HG03066 (cell line): ENCODE measurements at regions not wholly inside any gene's neighbourhood (a gene's known extent, or its start where the extent isn't known, plus 50 kb on each side); places are given as distances from the start of the nearest gene placed in this dataset.
"Not testable (repeated sequence)": the region's sequence is repeated elsewhere in the genome, so short reads cannot be mapped to it uniquely, and the experiment has no call there.

Experiments used
- ATAC-seq: cut with Tn5 transposase; IDR thresholded peaks from one replicate; pipeline ENCODE4 v1.9.1; 2021; ENCODE audit warnings: low read depth; ENCODE audit not compliant: unreplicated experiment

GRCh38 chr1:181191494-181192040, 103.1 kb downstream of the IER5 start:
- ATAC-seq: no peak

- ATAC-seq: no peak
These were observed 103.8 kb downstream of the IER5 start for GRCh38 chr1:181192316-181192715.

GRCh38 chr1:181202986-181203555, 114.6 kb downstream of the IER5 start:
- no peak for ATAC-seq

- no peak for ATAC-seq
These were observed 116.0 kb downstream of the IER5 start for GRCh38 chr1:181204530-181204929.

DNA sequence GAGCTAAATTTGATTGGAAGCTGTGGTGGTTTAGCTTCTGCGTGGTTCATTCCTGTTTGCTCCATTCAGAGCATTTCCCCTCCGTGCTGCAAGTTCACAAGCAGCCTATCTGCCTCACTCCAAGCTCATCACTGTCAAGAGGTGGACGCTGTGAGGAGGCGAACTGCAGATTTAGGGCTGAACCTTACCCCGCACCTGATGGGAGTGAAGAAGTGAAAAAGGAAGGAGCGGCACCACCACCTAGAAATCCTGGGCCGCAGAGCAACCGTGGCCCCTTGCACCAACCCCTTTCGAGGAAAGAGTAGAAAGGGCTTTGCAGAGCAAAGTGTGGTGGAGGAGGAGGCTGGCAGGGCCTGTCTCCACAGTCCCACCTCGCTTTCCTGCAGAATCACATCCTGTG, 117.4 kb downstream of the IER5 start:
- no peak for ATAC-seq

GRCh38 chr1:181206513-181206912, 118.0 kb downstream of the IER5 start:
- ATAC-seq: no peak

GRCh38 chr1:181206979-181207790, 118.7 kb downstream of the IER5 start:
- no peak for ATAC-seq

DNA sequence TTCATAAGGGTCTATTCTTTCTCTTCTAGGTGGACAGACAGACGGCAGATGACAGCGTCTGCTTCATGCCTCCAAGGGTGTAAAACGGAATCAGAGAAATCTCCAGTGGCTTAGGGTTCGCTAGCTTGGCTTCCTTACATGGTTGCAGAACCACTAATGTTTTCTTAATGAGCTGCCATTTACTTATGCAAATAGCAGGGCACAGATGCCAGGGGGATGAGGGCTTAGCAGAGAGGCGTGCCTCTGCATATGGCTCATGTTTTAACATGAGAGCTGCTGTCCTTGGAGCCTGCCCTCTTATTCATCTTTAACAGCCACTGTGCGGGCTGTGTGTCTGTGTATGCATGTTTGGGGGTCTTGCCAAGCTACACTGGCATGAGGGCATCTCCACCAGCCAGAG, 119.6 kb downstream of the IER5 start:
- ATAC-seq: no peak

DNA sequence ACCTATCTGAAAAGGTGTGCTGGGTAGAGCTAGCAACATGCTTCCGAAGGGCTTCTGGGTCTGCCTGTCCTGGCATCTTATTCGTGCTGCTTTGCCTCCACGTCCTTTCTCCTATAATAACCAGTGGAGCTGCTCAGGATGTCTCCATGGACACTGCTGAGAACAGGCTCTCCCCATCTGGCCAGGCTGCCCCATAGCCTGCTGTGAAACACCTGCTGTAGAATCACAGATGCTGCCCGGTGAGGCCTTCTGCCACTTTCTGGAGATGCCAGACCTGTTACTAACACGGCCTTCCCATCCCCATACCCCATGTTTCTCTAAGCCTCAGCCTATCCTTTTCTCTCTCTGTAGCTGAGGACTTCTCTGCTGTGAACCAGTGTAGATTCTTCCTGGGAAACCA, 120.5 kb downstream of the IER5 start:
- no peak for ATAC-seq

DNA sequence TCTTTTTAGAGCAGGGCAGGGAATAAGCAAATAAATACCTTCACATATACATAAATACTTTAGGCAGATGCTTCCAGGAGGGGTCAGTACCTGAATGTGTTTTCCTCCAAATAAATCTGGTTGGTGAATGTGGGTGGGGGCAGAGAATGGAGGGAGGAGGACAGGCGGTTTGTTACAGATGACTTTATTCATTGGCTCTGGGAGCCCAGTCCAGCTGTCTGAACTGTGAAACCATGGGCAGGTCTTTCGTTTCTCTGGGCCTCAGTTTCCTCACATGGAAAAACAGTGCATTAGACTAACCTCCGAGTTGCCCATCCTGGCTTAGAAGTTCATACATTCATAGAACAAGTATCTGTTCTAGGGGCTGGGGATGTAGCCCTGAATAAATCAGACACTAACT, 124.6 kb downstream of the IER5 start:
- ATAC-seq: no peak

GRCh38 chr1:181216591-181216994, 128.1 kb downstream of the IER5 start:
- no peak for ATAC-seq

- no peak for ATAC-seq
These were observed 131.4 kb downstream of the IER5 start for GRCh38 chr1:181219938-181220337.

- no peak for ATAC-seq
These were observed 132.6 kb downstream of the IER5 start for GRCh38 chr1:181221078-181221477.

GRCh38 chr1:181222972-181223505, 134.5 kb downstream of the IER5 start:
- no peak for ATAC-seq

- ATAC-seq: not testable (repeated sequence)
These were observed 138.2 kb downstream of the IER5 start for GRCh38 chr1:181226728-181227127.

- no peak for ATAC-seq
These were observed 150.6 kb downstream of the IER5 start for GRCh38 chr1:181239086-181239485.

- not testable (repeated sequence) for ATAC-seq
These were observed 157.8 kb downstream of the IER5 start for GRCh38 chr1:181246320-181246719.

DNA sequence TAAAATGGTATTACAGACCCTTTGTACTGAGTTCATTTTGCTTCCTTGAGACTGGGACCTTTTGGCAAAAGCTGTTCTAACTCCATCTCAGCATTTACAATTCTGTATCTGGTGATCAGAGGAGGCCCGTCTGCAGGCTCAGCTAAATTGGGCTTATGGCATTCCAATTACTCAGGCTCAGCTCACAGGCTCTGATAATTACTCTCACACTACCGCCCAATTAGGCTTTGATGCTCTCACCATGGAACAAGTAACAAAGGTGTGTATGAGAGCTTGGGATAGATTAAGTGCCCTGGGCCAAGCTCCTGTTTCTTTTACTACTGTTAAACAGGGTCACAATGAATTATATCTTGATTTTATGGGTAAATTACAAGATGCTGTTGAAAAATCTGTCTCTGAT, 159.9 kb downstream of the IER5 start:
- not testable (repeated sequence) for ATAC-seq

DNA sequence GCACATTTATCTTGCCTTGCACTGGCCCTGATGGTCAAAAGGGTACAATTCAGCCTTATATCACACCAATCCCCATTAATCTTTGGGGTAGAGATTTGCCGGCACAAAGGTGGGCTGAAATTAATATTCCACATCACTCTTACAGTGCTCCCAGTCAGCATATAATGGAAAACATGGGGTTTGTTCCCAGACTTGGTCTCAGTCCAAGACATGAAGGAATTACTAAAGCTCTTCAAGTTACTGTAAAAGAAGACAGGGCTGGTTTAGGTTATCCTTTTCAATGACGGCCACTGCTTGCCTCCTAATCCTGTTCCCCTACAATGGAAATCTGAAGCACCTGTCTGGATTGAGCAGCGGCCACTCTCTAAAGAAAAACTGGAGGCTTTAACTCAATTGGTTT, 160.7 kb downstream of the IER5 start:
- no peak for ATAC-seq

DNA sequence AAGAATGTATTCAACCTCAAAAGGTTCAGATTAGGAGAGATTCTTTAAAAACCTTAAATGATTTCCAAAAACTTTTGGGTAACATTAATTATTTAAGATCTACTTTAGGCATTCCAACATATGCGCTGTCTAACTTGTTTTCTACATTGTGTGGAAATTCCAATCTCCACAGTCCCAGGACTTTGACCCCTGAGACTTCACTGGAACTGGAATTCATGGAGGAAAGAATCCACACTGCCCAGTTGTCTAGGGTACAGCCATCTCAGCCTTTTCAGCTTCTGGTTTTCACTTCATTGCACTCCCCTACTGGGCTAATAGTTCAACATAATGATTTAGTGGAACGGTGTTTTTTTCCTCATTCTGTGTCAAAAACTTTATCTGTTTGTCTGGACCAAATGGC, 161.5 kb downstream of the IER5 start:
- ATAC-seq: no peak

DNA sequence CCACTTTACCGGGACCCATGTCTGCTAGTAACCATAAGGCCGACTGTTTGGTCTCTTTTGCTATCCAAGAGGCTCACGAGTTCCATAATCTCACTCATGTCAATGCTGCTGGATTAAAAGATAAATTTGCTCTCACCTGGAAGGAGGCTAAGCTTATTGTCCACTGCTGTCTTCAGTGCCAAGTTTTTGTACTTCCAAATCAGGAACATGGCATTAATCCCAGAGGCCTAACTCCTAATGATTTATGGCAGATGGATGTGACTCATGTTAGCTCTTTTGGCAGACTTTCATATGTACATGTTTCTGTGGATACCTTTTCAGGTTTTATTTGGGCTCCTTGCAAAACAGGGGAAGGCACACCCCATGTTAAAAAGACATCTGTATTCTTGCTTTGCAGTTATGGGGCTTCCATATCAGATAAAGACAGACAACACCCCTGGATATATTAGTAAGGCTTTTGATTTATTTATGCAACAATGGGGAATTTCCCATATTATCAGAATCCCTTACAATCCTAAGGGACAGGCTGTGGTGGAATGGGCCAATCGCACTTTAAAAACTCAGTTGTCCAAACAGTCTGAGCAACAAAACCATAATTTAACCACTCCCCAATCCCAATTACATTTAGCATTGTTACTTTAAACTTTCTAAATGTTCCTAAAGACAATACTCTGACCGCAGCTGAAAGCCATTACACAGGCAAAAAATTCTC, 162.7 kb downstream of the IER5 start:
- ATAC-seq: no peak
